Stomach smooth muscle (tissue), 2 donors: ENCODE measurements at regions not wholly inside any gene's neighbourhood (a gene's known extent, or its start where the extent isn't known, plus 50 kb on each side); places are given as distances from the start of the nearest gene placed in this dataset.
"Not testable (repeated sequence)": the region's sequence is repeated elsewhere in the genome, so short reads cannot be mapped to it uniquely, and the experiment has no call there.

Experiments used
- H3K27ac ChIP-seq: one replicate; pipeline ENCODE4 v1.7.0; 2013; ENCODE audit warnings: mild to moderate bottlenecking, low read length, inconsistent platforms
- H3K27me3 ChIP-seq, 2 donors: one replicate each; pipeline ENCODE4 v1.7.0; 2013; ENCODE audit warnings: low read length in 2 of 2; ENCODE audit not compliant: insufficient read depth in 2 of 2, control insufficient read depth in 1 of 2
- H3K36me3 ChIP-seq, 2 donors: one replicate each; pipeline ENCODE4 v1.7.0; 2013; ENCODE audit warnings: low read length in 2 of 2; ENCODE audit not compliant: control insufficient read depth in 2 of 2, insufficient read depth in 2 of 2
- H3K4me1 ChIP-seq: one replicate; pipeline ENCODE4 v1.7.0; 2013; ENCODE audit warnings: low read length; ENCODE audit not compliant: control insufficient read depth, insufficient read depth
- H3K4me3 ChIP-seq, 2 donors: one replicate each; pipeline ENCODE4 v1.7.0; 2013; ENCODE audit warnings: low read length in 2 of 2
- H3K9ac ChIP-seq, 2 donors: one replicate each; pipeline ENCODE4 v1.7.0; 2013; ENCODE audit warnings: low read length in 2 of 2, mild to moderate bottlenecking in 1 of 2
- H3K9me3 ChIP-seq, 2 donors: one replicate each; pipeline ENCODE4 v1.7.0; 2013; ENCODE audit warnings: low read length in 2 of 2; ENCODE audit not compliant: control insufficient read depth in 2 of 2
- donor health status: healthy.
- donor health status: Pancreatic carcinoma.

DNA sequence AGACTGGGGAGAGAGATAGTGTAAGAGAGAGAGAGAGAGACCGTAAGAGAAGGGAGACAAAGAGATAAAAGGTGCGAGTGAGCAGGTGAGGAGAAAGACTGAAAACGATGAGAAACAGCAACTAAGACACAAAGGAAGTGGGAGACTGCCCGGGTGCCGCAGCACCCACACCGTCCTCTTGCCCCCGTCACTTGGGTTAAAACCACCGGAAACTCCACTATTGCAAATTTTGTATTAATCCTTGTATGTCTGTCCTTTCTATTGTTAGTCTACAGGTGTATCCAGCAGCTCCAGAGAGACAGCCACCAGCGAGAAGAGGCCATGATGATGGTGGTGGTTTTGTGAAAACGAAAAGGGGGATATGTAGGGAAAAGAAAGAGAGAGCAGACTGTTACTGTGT, 96.8 kb downstream of the ART5 start:
- not testable (repeated sequence) for H3K4me3 ChIP-seq, H3K27me3 ChIP-seq, H3K27ac ChIP-seq, H3K9me3 ChIP-seq, H3K36me3 ChIP-seq, H3K9ac ChIP-seq, H3K4me1 ChIP-seq

DNA sequence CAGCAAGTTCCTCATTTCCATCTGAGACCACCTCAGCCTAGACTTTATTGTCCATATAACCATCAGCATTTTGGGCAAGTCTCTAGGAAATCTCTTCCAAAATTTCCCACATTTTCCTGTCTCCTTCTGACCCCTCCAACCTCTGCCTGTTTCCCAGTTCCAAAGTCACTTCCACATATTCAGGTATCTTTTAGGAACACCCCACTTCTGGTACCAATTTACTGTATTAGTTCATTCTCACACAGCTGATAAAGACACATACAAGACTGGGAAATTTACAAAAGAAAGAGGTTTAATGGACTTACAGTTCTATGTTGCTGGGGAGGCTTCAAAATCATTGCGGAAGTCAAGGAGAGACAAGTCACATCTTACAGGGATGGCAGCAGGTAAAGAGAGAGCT, 103.6 kb downstream of the ART5 start:
- H3K4me3 ChIP-seq, H3K36me3 ChIP-seq, H3K4me1 ChIP-seq, H3K27ac ChIP-seq, H3K27me3 ChIP-seq, H3K9ac ChIP-seq, H3K9me3 ChIP-seq: not testable (repeated sequence)

DNA sequence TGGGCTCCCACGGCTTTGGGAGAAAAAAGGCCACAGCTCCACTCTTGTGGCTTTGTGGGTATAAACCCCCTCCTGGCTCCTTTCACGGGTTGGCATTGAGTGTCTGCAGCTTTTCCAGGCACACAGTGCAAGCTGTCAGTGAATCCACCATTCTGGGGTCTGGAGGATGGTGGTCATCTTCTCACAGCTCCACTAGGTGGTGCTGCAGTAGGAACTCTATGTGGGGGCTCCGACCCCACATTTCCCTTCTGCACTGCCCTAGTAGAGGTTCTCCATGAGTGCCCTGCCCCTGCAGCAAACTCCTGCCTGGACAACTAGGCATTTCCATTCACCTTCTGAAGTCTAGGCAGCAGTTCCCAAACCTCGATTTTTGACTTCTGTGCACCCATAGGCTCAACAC, 104.5 kb downstream of the ART5 start:
- H3K4me1 ChIP-seq, H3K27me3 ChIP-seq, H3K27ac ChIP-seq, H3K9me3 ChIP-seq, H3K9ac ChIP-seq, H3K36me3 ChIP-seq, H3K4me3 ChIP-seq: not testable (repeated sequence)

- not testable (repeated sequence) for H3K4me1 ChIP-seq, H3K27ac ChIP-seq, H3K9me3 ChIP-seq, H3K9ac ChIP-seq, H3K36me3 ChIP-seq, H3K4me3 ChIP-seq, H3K27me3 ChIP-seq
Measured at GRCh38 chr11:3532958-3533357, 108.8 kb downstream of the ART5 start.

DNA sequence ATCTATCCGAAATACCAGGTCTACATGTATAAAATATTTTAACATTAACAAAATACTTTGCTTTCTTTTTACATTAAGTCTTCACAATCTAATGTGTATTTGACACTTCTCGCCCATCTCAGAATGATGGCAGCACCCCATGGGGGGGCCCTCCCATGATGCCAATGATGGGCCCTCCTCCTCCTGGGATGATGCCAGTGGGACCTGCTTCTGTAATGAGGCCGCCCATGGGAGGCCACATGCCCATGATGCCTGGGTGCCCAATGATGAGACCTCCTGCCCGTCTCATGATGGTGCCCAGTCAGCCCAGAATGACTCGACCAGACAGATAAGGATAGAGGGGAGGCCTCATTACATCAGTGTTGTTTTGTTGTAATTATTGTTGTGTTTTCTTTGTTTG, 110.5 kb downstream of the ART5 start:
- not testable (repeated sequence) for H3K27ac ChIP-seq, H3K4me3 ChIP-seq, H3K9me3 ChIP-seq, H3K36me3 ChIP-seq, H3K4me1 ChIP-seq, H3K9ac ChIP-seq, H3K27me3 ChIP-seq

- not testable (repeated sequence) for H3K9ac ChIP-seq, H3K4me1 ChIP-seq, H3K27ac ChIP-seq, H3K4me3 ChIP-seq, H3K36me3 ChIP-seq, H3K27me3 ChIP-seq, H3K9me3 ChIP-seq
Measured at GRCh38 chr11:3523567-3523966, 118.2 kb downstream of the ART5 start.

- not testable (repeated sequence) for H3K9me3 ChIP-seq, H3K4me3 ChIP-seq, H3K27ac ChIP-seq, H3K4me1 ChIP-seq, H3K9ac ChIP-seq, H3K36me3 ChIP-seq, H3K27me3 ChIP-seq
Measured at GRCh38 chr11:3520905-3521304, 120.9 kb downstream of the ART5 start.

GRCh38 chr11:3519841-3520240, 122.0 kb downstream of the ART5 start:
- not testable (repeated sequence) for H3K9me3 ChIP-seq, H3K27me3 ChIP-seq, H3K9ac ChIP-seq, H3K36me3 ChIP-seq, H3K4me1 ChIP-seq, H3K27ac ChIP-seq, H3K4me3 ChIP-seq

DNA sequence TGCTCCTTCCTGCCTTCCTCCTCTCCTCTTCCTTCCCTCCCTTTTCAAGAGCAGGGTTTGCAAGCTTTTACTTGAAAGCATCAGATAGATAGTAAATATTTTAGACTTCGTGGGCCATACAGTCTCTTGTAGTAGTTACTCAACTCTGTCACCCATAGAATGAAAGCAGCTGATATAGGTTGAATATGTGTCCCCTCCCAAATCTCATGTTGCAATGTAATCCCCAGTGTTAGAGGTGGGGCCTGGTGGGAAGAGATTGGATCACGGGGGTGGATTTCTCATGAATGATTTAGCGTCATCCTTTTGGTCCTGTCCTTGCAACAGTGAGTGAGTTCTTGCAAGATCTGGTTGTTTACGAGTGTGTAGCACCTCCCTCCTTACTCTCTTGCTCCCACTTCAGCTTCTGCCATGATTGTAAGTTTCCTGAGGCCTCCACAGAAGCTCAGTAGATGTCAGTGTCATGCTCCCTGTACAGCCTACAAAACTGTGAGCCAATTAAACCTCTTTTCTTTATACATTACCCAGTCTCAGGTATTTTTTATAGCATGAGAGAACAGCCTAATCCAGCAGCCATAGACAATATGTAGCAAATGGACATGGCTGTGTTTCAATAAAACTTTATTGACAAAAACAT, 124.7 kb downstream of the ART5 start:
- H3K9me3 ChIP-seq, H3K4me1 ChIP-seq, H3K36me3 ChIP-seq: not testable (repeated sequence)

DNA sequence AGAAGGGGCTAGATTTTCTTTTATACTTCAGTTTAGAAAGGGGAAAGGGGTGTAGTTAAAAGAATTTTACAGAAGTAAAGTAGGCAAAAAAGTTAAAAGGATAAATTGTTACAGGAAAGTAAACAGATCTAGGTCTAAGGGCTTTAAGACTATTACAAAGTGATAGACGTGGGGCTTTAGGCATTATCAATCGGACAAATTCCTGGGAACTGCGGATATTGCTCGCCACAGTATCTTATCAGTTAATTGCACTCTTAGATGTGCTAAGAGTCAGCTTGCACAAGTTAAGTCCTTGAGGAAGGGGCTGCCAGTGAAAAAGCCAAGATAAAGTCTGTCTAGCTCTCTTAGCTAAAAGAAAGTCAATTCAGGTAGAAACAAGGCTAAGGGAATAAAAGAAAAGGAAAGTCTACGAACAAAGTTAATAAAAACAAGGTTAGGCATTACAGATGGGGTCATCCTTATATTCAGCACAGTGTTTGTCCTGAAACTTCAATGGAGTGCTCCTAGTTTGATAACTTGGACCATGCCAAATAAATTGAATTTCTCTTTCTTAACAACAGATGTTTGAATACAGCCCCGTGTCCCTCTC, 125.4 kb downstream of the ART5 start:
- not testable (repeated sequence) for H3K4me3 ChIP-seq, H3K9ac ChIP-seq, H3K36me3 ChIP-seq, H3K27ac ChIP-seq, H3K27me3 ChIP-seq, H3K9me3 ChIP-seq, H3K4me1 ChIP-seq

More for the DNA sequence above, 124.7 kb downstream of the ART5 start:
- not testable (repeated sequence) for H3K4me3 ChIP-seq, H3K27me3 ChIP-seq, H3K9ac ChIP-seq, H3K27ac ChIP-seq

DNA sequence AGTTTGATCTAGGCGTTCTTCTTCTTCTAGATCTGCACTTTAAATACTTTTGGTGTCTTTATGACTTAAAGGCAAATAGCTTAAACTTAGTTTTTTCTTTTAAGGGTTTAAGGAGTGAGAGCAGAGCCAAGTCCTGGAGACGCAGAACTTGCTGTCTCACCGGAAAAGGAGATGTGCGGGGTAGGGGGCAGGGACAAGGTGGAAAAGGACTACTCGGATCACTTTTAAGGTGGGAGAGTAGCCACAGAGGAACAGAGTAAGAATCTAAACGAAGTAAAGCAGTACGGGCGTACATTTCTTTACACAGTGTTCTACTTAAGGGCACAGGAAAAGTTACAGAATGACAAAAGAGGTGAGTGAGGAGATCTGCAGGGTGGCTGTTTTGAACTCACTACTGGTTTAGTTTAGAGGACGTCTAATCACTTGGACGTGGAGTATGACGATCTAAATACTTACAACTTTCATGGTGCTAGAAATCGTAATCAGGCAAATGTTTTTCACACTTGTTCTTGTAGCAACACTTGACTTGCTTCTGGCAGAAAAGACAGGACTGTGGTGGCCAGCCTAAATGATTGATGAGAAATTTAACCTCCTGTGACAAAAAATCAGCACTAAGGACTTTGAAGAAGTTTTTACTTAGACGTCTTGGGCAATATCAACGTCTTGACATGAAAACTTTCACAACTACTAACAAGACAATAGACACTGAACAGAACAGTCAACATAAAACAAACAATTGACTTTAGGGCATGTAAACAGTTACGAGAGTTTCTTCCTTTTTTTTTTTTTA, 127.0 kb downstream of the ART5 start:
- H3K27ac ChIP-seq, H3K9me3 ChIP-seq, H3K4me1 ChIP-seq: not testable (repeated sequence)

More for the DNA sequence above, 127.0 kb downstream of the ART5 start:
- not testable (repeated sequence) for H3K36me3 ChIP-seq, H3K4me3 ChIP-seq, H3K9ac ChIP-seq, H3K27me3 ChIP-seq
